GM21528 (cell line): ENCODE measurements at regions not wholly inside any gene's neighbourhood (a gene's known extent, or its start where the extent isn't known, plus 50 kb on each side); places are given as distances from the start of the nearest gene placed in this dataset.
"Not testable (repeated sequence)": the region's sequence is repeated elsewhere in the genome, so short reads cannot be mapped to it uniquely, and the experiment has no call there.

Experiments
- ATAC-seq: cut with Tn5 transposase; IDR thresholded peaks from one replicate; pipeline ENCODE4 v1.9.1; 2021; ENCODE audit warnings: mild to moderate bottlenecking, moderate library complexity; ENCODE audit not compliant: unreplicated experiment, low FRiP score

GRCh38 chr1:70737125-70737524 is 310.5 kb downstream of the PTGER3 start:
- no peak for ATAC-seq

- ATAC-seq: no peak
These were observed 309.0 kb downstream of the PTGER3 start for GRCh38 chr1:70738624-70739023.

- no peak for ATAC-seq
These were observed 302.4 kb downstream of the PTGER3 start for GRCh38 chr1:70745199-70745598.

- ATAC-seq: not testable (repeated sequence)
These were observed 301.6 kb downstream of the PTGER3 start for GRCh38 chr1:70746062-70746461.

GRCh38 chr1:70747123-70747522 is 300.5 kb downstream of the PTGER3 start:
- ATAC-seq: not testable (repeated sequence)

GRCh38 chr1:70751676-70752287 is 295.8 kb downstream of the PTGER3 start:
- ATAC-seq: not testable (repeated sequence)

GRCh38 chr1:70754701-70755100 is 292.9 kb downstream of the PTGER3 start:
- no peak for ATAC-seq

GRCh38 chr1:70760154-70760553 is 287.5 kb downstream of the PTGER3 start:
- no peak for ATAC-seq

- no peak for ATAC-seq
These were observed 285.2 kb downstream of the PTGER3 start for GRCh38 chr1:70762386-70762785.

- ATAC-seq: no peak
These were observed 282.9 kb downstream of the PTGER3 start for GRCh38 chr1:70764747-70765146.

- ATAC-seq: no peak
These were observed 280.2 kb downstream of the PTGER3 start for GRCh38 chr1:70767377-70767776.

- no peak for ATAC-seq
These were observed 279.4 kb downstream of the PTGER3 start for GRCh38 chr1:70768216-70768615.

- ATAC-seq: no peak
These were observed 269.4 kb downstream of the PTGER3 start for GRCh38 chr1:70778056-70778762.

- ATAC-seq: no peak
These were observed 268.7 kb downstream of the PTGER3 start for GRCh38 chr1:70778934-70779333.

GRCh38 chr1:70779571-70779970 is 268.0 kb downstream of the PTGER3 start:
- no peak for ATAC-seq

- ATAC-seq: no peak
These were observed 262.3 kb downstream of the PTGER3 start for GRCh38 chr1:70785287-70785686.

- ATAC-seq: no peak
These were observed 257.2 kb downstream of the PTGER3 start for GRCh38 chr1:70790232-70790923.

GRCh38 chr1:70795064-70795463 is 252.6 kb downstream of the PTGER3 start:
- ATAC-seq: not testable (repeated sequence)

- not testable (repeated sequence) for ATAC-seq
These were observed 251.3 kb downstream of the PTGER3 start for GRCh38 chr1:70796298-70796697.

- not testable (repeated sequence) for ATAC-seq
These were observed 245.0 kb downstream of the PTGER3 start for GRCh38 chr1:70802625-70803024.

GRCh38 chr1:70805641-70806040 is 242.0 kb downstream of the PTGER3 start:
- no peak for ATAC-seq
